ENCODE measurements at regions not wholly inside any gene's neighbourhood (a gene's known extent, or its start where the extent isn't known, plus 50 kb on each side); places are given as distances from the start of the nearest gene placed in this dataset.

GRCh38 chr5:175230299-175230698 is 213.7 kb downstream of the DRD1 start:
- no TSS peak for BruUV-seq (replicated peaks)
- Histone ChIP-seq H3K4me1 (ENCODE audit: insufficient read depth, low read length, poor library complexity, severe bottlenecking) (no peaks in the 10 kb centered on the region), H3K79me2 (ENCODE audit: insufficient read depth, low read depth, low read length) (no peaks in the 10 kb centered on the region), H3K4me3 (ENCODE audit: low read depth, low read length, poor library complexity, severe bottlenecking) (no peak overlapping the region), H3K27ac (ENCODE audit: low read depth, low read length, poor library complexity, severe bottlenecking) (no peak overlapping the region), H4K20me1 (ENCODE audit: insufficient read depth, low read length) (no peaks in the 10 kb centered on the region), H3K36me3 (ENCODE audit: insufficient read depth, low read length) (no peaks in the 10 kb centered on the region), H3K9me2 (ENCODE audit: insufficient read depth, low read length) (no peaks in the 10 kb centered on the region), H3K4me2 (ENCODE audit: low read length) (no peak overlapping the region), H2AFZ (ENCODE audit: low read length) (no peak overlapping the region), H3K9me3 (ENCODE audit: low read length) (no peaks in the 10 kb centered on the region)
- CTCF ChIA-PET (ENCODE audit: unreplicated experiment) = no interaction called here
- intact Hi-C loops (cut with micrococcal nuclease; ENCODE audit: unreplicated experiment) = no loop called here
- POLR2A ChIA-PET = no interaction called here
- TF ChIP-seq CTCF (conservative IDR thresholded peaks at IDR 0.05; ENCODE audit: low read length) = no peak
- no peak for DNase-seq (ENCODE audit: low spot score)

GRCh38 chr5:175226506-175226905 is 217.5 kb downstream of the DRD1 start:
- CTCF ChIA-PET (ENCODE audit: unreplicated experiment) = no interaction called here

GRCh38 chr5:175223291-175223690 is 220.7 kb downstream of the DRD1 start:
- Histone ChIP-seq H2AFZ (ENCODE audit: low read length) (no peak overlapping the region), H3K27ac (ENCODE audit: low read depth, low read length, poor library complexity, severe bottlenecking) (no peak overlapping the region), H3K9me3 (ENCODE audit: low read length) (no peaks in the 10 kb centered on the region), H4K20me1 (ENCODE audit: insufficient read depth, low read length) (no peaks in the 10 kb centered on the region), H3K4me2 (ENCODE audit: low read length) (no peak overlapping the region), H3K4me1 (ENCODE audit: insufficient read depth, low read length, poor library complexity, severe bottlenecking) (no peaks in the 10 kb centered on the region), H3K36me3 (ENCODE audit: insufficient read depth, low read length) (no peaks in the 10 kb centered on the region), H3K4me3 (ENCODE audit: low read depth, low read length, poor library complexity, severe bottlenecking) (no peak overlapping the region), H3K79me2 (ENCODE audit: insufficient read depth, low read depth, low read length) (no peaks in the 10 kb centered on the region), H3K9me2 (ENCODE audit: insufficient read depth, low read length) (no peaks in the 10 kb centered on the region)
- ChIA-PET POLR2A (no interaction called here), CTCF (ENCODE audit: unreplicated experiment) (no interaction called here)
- intact Hi-C loops (cut with micrococcal nuclease; ENCODE audit: unreplicated experiment) = no loop called here
- no TSS peak for BruUV-seq (replicated peaks)
- no peak for DNase-seq (ENCODE audit: low spot score)
- TF ChIP-seq CTCF (conservative IDR thresholded peaks at IDR 0.05; ENCODE audit: low read length) (no peak), EZH2phosphoT487 (IDR thresholded peaks at IDR 0.05; ENCODE audit: borderline replicate concordance, low read depth, low read length) (no peak)

More at GRCh38 chr5:175226506-175226905, 217.5 kb downstream of the DRD1 start:
- H3K36me3 ChIP-seq (ENCODE audit: insufficient read depth, low read length) = no peaks in the 10 kb centered on the region
- no peaks in the 10 kb centered on the region for H3K9me3 ChIP-seq (ENCODE audit: low read length)
- TF ChIP-seq EZH2phosphoT487 (IDR thresholded peaks at IDR 0.05; ENCODE audit: borderline replicate concordance, low read depth, low read length) (no peak), CTCF (conservative IDR thresholded peaks at IDR 0.05; ENCODE audit: low read length) (no peak)
- H4K20me1 ChIP-seq (ENCODE audit: insufficient read depth, low read length) = no peaks in the 10 kb centered on the region
- no peak overlapping the region for H3K4me3 ChIP-seq (ENCODE audit: low read depth, low read length, poor library complexity, severe bottlenecking)
- H3K9me2 ChIP-seq (ENCODE audit: insufficient read depth, low read length) = no peaks in the 10 kb centered on the region
- BruUV-seq (replicated peaks) = no TSS peak
- no peaks in the 10 kb centered on the region for H3K4me1 ChIP-seq (ENCODE audit: insufficient read depth, low read length, poor library complexity, severe bottlenecking)
- no peak for DNase-seq (ENCODE audit: low spot score)
- no peak overlapping the region for H3K4me2 ChIP-seq (ENCODE audit: low read length)
- intact Hi-C loops (cut with micrococcal nuclease; ENCODE audit: unreplicated experiment) = no loop called here
- POLR2A ChIA-PET = no interaction called here
- no peaks in the 10 kb centered on the region for H3K79me2 ChIP-seq (ENCODE audit: insufficient read depth, low read depth, low read length)
- H2AFZ ChIP-seq (ENCODE audit: low read length) = no peak overlapping the region
- no peak overlapping the region for H3K27ac ChIP-seq (ENCODE audit: low read depth, low read length, poor library complexity, severe bottlenecking)
